ENCODE measurements at regions not wholly inside any gene's neighbourhood (a gene's known extent, or its start where the extent isn't known, plus 50 kb on each side); places are given as distances from the start of the nearest gene placed in this dataset.

DNA sequence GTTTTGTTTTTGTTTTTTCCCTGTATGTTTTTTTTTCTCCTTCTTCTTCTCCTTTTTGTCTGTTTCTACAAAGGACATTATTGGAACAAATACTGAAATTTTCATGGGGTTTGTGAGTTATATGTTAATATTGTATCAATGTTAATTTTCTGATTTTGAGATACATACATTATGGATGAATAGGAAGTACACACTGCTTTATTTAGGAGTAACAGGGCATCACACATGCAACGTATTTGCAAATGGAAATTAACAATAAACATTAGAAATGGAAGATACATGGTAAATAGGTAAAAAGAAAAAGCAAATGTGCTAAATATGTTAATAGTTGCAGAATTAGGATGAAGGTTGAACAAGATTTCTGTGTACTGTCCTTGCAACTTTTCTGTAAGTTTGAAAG is 477.2 kb upstream of the INTU start:
- Mint-ChIP-seq H3K27ac (ENCODE audit: unreplicated experiment) (no peak overlapping the region), H3K9me3 (ENCODE audit: unreplicated experiment) (no peaks in the 10 kb centered on the region), H3K36me3 (ENCODE audit: low read depth, unreplicated experiment) (no peaks in the 10 kb centered on the region), H3K4me1 (ENCODE audit: low read depth, unreplicated experiment) (no peaks in the 10 kb centered on the region), H3K4me3 (ENCODE audit: unreplicated experiment) (no peak overlapping the region), H3K27me3 (ENCODE audit: low read depth, unreplicated experiment) (no peaks in the 10 kb centered on the region)
- H3K27ac ChIP-seq (ENCODE audit: low read depth, low read length), result no peak overlapping the region
- H3K36me3 ChIP-seq (ENCODE audit: insufficient read depth, low read length), result no peaks in the 10 kb centered on the region
- H3K4me3 ChIP-seq (ENCODE audit: insufficient read depth, low read depth, low read length), result no peak overlapping the region
- DNase-seq (ENCODE audit: low read depth) (no peak), FAIRE-seq (no peak)
- H4K20me1 ChIP-seq (ENCODE audit: insufficient read depth, low read length), result no peaks in the 10 kb centered on the region
- H3K4me2 ChIP-seq (ENCODE audit: low read length), result no peak overlapping the region
- no peaks in the 10 kb centered on the region for H3K27me3 ChIP-seq (ENCODE audit: insufficient read depth, low read length)
- H3K4me1 ChIP-seq (ENCODE audit: insufficient read depth, low read length), result no peaks in the 10 kb centered on the region
- TF ChIP-seq, protein P1, sequence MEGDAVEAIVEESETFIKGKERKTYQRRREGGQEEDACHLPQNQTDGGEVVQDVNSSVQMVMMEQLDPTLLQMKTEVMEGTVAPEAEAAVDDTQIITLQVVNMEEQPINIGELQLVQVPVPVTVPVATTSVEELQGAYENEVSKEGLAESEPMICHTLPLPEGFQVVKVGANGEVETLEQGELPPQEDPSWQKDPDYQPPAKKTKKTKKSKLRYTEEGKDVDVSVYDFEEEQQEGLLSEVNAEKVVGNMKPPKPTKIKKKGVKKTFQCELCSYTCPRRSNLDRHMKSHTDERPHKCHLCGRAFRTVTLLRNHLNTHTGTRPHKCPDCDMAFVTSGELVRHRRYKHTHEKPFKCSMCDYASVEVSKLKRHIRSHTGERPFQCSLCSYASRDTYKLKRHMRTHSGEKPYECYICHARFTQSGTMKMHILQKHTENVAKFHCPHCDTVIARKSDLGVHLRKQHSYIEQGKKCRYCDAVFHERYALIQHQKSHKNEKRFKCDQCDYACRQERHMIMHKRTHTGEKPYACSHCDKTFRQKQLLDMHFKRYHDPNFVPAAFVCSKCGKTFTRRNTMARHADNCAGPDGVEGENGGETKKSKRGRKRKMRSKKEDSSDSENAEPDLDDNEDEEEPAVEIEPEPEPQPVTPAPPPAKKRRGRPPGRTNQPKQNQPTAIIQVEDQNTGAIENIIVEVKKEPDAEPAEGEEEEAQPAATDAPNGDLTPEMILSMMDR (IDR thresholded peaks at IDR 0.05; ENCODE audit: insufficient read depth, low read depth, low read length), result no peak
- no peak for TF ChIP-seq EZH2 (IDR thresholded peaks at IDR 0.05; ENCODE audit: insufficient read depth, low read length)
- no peak overlapping the region for H2AFZ ChIP-seq (ENCODE audit: low read depth, low read length)
- H3K9me3 ChIP-seq (ENCODE audit: insufficient read depth, low read depth, low read length), result no peaks in the 10 kb centered on the region
- H3K79me2 ChIP-seq (ENCODE audit: insufficient read depth, low read length), result no peaks in the 10 kb centered on the region
- H3K9ac ChIP-seq (ENCODE audit: low read length), result no peak overlapping the region

DNA sequence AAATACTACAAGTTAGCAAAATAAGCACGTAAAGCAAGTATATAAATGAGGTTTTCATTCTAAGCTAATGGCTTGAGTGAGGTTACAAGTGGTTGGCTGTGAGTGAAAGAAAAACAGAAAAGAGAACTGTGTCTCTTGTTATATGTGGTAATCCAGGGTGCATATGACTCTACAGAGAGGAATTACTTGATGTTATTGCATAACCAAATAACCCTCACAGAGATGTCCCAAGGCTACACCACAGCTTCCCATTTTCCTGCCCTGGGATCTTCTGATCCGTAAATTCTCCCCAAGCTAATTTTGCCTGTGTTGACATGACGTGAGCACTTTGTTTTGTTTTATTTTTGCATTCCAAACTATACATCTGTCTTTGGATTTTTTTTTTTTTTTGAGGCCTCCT is 470.0 kb upstream of the INTU start:
- H3K79me2 ChIP-seq (ENCODE audit: insufficient read depth, low read length), result no peaks in the 10 kb centered on the region
- no peak overlapping the region for H3K4me3 ChIP-seq (ENCODE audit: insufficient read depth, low read depth, low read length)
- no peaks in the 10 kb centered on the region for H3K36me3 ChIP-seq (ENCODE audit: insufficient read depth, low read length)
- H3K27ac ChIP-seq (ENCODE audit: low read depth, low read length), result no peak overlapping the region
- no peak for TF ChIP-seq EZH2 (IDR thresholded peaks at IDR 0.05; ENCODE audit: insufficient read depth, low read length)
- TF ChIP-seq, protein P1 (IDR thresholded peaks at IDR 0.05; ENCODE audit: insufficient read depth, low read depth, low read length), result no peak
- H3K4me2 ChIP-seq (ENCODE audit: low read length), result no peak overlapping the region
- no peak overlapping the region for H2AFZ ChIP-seq (ENCODE audit: low read depth, low read length)
- Mint-ChIP-seq H3K4me3 (ENCODE audit: unreplicated experiment) (no peak overlapping the region), H3K27ac (ENCODE audit: unreplicated experiment) (no peak overlapping the region), H3K9me3 (ENCODE audit: unreplicated experiment) (no peaks in the 10 kb centered on the region), H3K4me1 (ENCODE audit: low read depth, unreplicated experiment) (no peaks in the 10 kb centered on the region), H3K27me3 (ENCODE audit: low read depth, unreplicated experiment) (no peaks in the 10 kb centered on the region), H3K36me3 (ENCODE audit: low read depth, unreplicated experiment) (no peaks in the 10 kb centered on the region)
- no peak overlapping the region for H3K9ac ChIP-seq (ENCODE audit: low read length)
- DNase-seq (ENCODE audit: low read depth), result peak; percentile 60
- H3K9me3 ChIP-seq (ENCODE audit: insufficient read depth, low read depth, low read length), result no peaks in the 10 kb centered on the region
- no peaks in the 10 kb centered on the region for H4K20me1 ChIP-seq (ENCODE audit: insufficient read depth, low read length)
- FAIRE-seq, result no peak
- no peaks in the 10 kb centered on the region for H3K4me1 ChIP-seq (ENCODE audit: insufficient read depth, low read length)
- no peaks in the 10 kb centered on the region for H3K27me3 ChIP-seq (ENCODE audit: insufficient read depth, low read length)

DNA sequence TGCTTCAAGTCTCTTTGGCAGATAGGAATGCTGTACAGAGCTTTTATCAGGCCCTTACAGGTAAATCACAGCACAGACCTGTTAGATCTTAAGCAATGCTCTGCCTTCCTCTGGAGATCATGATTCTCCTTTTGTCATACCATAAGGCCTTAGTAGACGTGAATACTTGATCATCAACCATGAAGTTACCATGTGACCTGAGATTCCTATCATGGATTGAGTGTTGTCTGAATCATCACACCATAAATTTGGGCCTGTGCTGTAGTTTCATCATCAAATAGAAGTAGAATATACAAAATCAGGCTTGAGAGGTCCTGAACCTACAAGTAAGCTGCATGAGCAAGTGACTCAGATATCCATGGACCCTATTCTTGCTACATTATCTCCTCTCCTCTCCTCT is 466.8 kb upstream of the INTU start:
- DNase-seq (ENCODE audit: low read depth), result no peak
- no peak overlapping the region for H3K4me3 ChIP-seq (ENCODE audit: insufficient read depth, low read depth, low read length)
- no peaks in the 10 kb centered on the region for H4K20me1 ChIP-seq (ENCODE audit: insufficient read depth, low read length)
- FAIRE-seq, result no peak
- H3K9me3 ChIP-seq (ENCODE audit: insufficient read depth, low read depth, low read length), result no peaks in the 10 kb centered on the region
- Mint-ChIP-seq H3K4me1 (ENCODE audit: low read depth, unreplicated experiment) (no peaks in the 10 kb centered on the region), H3K9me3 (ENCODE audit: unreplicated experiment) (no peaks in the 10 kb centered on the region), H3K36me3 (ENCODE audit: low read depth, unreplicated experiment) (no peaks in the 10 kb centered on the region), H3K27ac (ENCODE audit: unreplicated experiment) (no peak overlapping the region), H3K27me3 (ENCODE audit: low read depth, unreplicated experiment) (no peaks in the 10 kb centered on the region), H3K4me3 (ENCODE audit: unreplicated experiment) (no peak overlapping the region)
- H2AFZ ChIP-seq (ENCODE audit: low read depth, low read length), result no peak overlapping the region
- H3K27ac ChIP-seq (ENCODE audit: low read depth, low read length), result no peak overlapping the region
- H3K9ac ChIP-seq (ENCODE audit: low read length), result no peak overlapping the region
- no peaks in the 10 kb centered on the region for H3K79me2 ChIP-seq (ENCODE audit: insufficient read depth, low read length)
- no peaks in the 10 kb centered on the region for H3K27me3 ChIP-seq (ENCODE audit: insufficient read depth, low read length)
- H3K4me2 ChIP-seq (ENCODE audit: low read length), result no peak overlapping the region
- H3K4me1 ChIP-seq (ENCODE audit: insufficient read depth, low read length), result no peaks in the 10 kb centered on the region
- no peaks in the 10 kb centered on the region for H3K36me3 ChIP-seq (ENCODE audit: insufficient read depth, low read length)
- TF ChIP-seq, protein P1 (IDR thresholded peaks at IDR 0.05; ENCODE audit: insufficient read depth, low read depth, low read length), result no peak
- no peak for TF ChIP-seq EZH2 (IDR thresholded peaks at IDR 0.05; ENCODE audit: insufficient read depth, low read length)
